ENCODE measurements at regions not wholly inside any gene's neighbourhood (a gene's known extent, or its start where the extent isn't known, plus 50 kb on each side); places are given as distances from the start of the nearest gene placed in this dataset.

- Mint-ChIP-seq H3K36me3 (no peaks in the 10 kb centered on the region), H3K27me3 (peaks cover 4% of the 10 kb centered on the region), H3K4me1 (peaks cover 21% of the 10 kb centered on the region), H3K9me3 (no peaks in the 10 kb centered on the region), H3K27ac (no peak overlapping the region), H3K4me3 (no peak overlapping the region)
Measured at GRCh38 chr1:38526046-38526445, 333.5 kb downstream of the RRAGC start.

GRCh38 chr1:38525343-38526043 lies 334.1 kb downstream of the RRAGC start:
- Mint-ChIP-seq H3K4me3 (no peak overlapping the region), H3K27me3 (peaks cover 4% of the 10 kb centered on the region), H3K36me3 (no peaks in the 10 kb centered on the region), H3K9me3 (no peaks in the 10 kb centered on the region), H3K27ac (no peak overlapping the region), H3K4me1 (peaks cover 21% of the 10 kb centered on the region)

GRCh38 chr1:38524025-38524641 lies 335.4 kb downstream of the RRAGC start:
- no peaks in the 10 kb centered on the region for H3K9me3 Mint-ChIP-seq
- H3K4me1 Mint-ChIP-seq, result peaks cover 21% of the 10 kb centered on the region
- H3K4me3 Mint-ChIP-seq, result no peak overlapping the region
- H3K27me3 Mint-ChIP-seq, result peaks cover 4% of the 10 kb centered on the region
- no peaks in the 10 kb centered on the region for H3K36me3 Mint-ChIP-seq
- H3K27ac Mint-ChIP-seq, result peak overlapping the region; percentile 38

DNA sequence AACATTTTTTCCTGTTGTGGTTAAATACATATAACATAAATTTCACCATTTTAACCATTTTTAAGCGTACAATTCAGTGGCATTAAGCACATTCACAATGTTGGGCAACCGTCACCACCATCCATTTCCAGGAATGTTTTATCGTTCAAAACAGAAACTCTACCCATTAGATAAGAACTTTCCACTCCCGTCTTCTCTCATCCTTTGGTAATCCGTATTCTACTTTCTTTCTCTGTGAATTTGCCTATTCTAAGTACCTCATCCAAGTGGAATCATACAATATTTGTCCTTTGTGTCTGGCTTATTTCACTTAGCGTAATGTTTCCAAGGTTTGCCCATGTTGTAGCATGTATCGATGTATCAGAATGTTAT lies 336.0 kb downstream of the RRAGC start:
- H3K36me3 Mint-ChIP-seq, result no peaks in the 10 kb centered on the region
- no peak overlapping the region for H3K4me3 Mint-ChIP-seq
- no peaks in the 10 kb centered on the region for H3K9me3 Mint-ChIP-seq
- peaks cover 4% of the 10 kb centered on the region for H3K27me3 Mint-ChIP-seq
- H3K27ac Mint-ChIP-seq, result no peak overlapping the region
- H3K4me1 Mint-ChIP-seq, result peaks cover 19% of the 10 kb centered on the region

GRCh38 chr1:38522915-38523567 lies 336.5 kb downstream of the RRAGC start:
- Mint-ChIP-seq H3K4me1 (peaks cover 16% of the 10 kb centered on the region), H3K36me3 (no peaks in the 10 kb centered on the region), H3K27me3 (peaks cover 4% of the 10 kb centered on the region), H3K27ac (no peak overlapping the region), H3K9me3 (no peaks in the 10 kb centered on the region), H3K4me3 (no peak overlapping the region)

- no peak overlapping the region for H3K27ac Mint-ChIP-seq
- H3K4me1 Mint-ChIP-seq, result no peaks in the 10 kb centered on the region
- no peak overlapping the region for H3K4me3 Mint-ChIP-seq
- H3K36me3 Mint-ChIP-seq, result no peaks in the 10 kb centered on the region
- no peaks in the 10 kb centered on the region for H3K27me3 Mint-ChIP-seq
- H3K9me3 Mint-ChIP-seq, result no peaks in the 10 kb centered on the region
Measured at GRCh38 chr1:38516560-38516959, 343.0 kb downstream of the RRAGC start.

GRCh38 chr1:38512789-38513188 lies 346.8 kb downstream of the RRAGC start:
- H3K4me1 Mint-ChIP-seq, result no peaks in the 10 kb centered on the region
- H3K27me3 Mint-ChIP-seq, result peaks cover 10% of the 10 kb centered on the region
- H3K4me3 Mint-ChIP-seq, result no peak overlapping the region

GRCh38 chr1:38512024-38512767 lies 347.4 kb downstream of the RRAGC start:
- Mint-ChIP-seq H3K27ac (no peak overlapping the region), H3K4me1 (no peaks in the 10 kb centered on the region), H3K9me3 (no peaks in the 10 kb centered on the region), H3K27me3 (peaks cover 10% of the 10 kb centered on the region), H3K4me3 (no peak overlapping the region), H3K36me3 (no peaks in the 10 kb centered on the region)

More at GRCh38 chr1:38512789-38513188, 346.8 kb downstream of the RRAGC start:
- no peak overlapping the region for H3K27ac Mint-ChIP-seq
- H3K9me3 Mint-ChIP-seq, result no peaks in the 10 kb centered on the region
- no peaks in the 10 kb centered on the region for H3K36me3 Mint-ChIP-seq

GRCh38 chr1:38508232-38508631 lies 351.3 kb downstream of the RRAGC start:
- H3K27me3 Mint-ChIP-seq, result peaks cover 13% of the 10 kb centered on the region
- H3K36me3 Mint-ChIP-seq, result no peaks in the 10 kb centered on the region
- H3K4me1 Mint-ChIP-seq, result no peaks in the 10 kb centered on the region
- no peak overlapping the region for H3K4me3 Mint-ChIP-seq
- peak overlapping the region; percentile 18 for H3K27ac Mint-ChIP-seq
- H3K9me3 Mint-ChIP-seq, result no peaks in the 10 kb centered on the region

- Mint-ChIP-seq H3K4me1 (no peaks in the 10 kb centered on the region), H3K36me3 (no peaks in the 10 kb centered on the region), H3K27me3 (peaks cover 13% of the 10 kb centered on the region), H3K4me3 (no peak overlapping the region), H3K9me3 (no peaks in the 10 kb centered on the region), H3K27ac (no peak overlapping the region)
Measured at GRCh38 chr1:38507563-38507962, 352.0 kb downstream of the RRAGC start.

- Mint-ChIP-seq H3K36me3 (no peaks in the 10 kb centered on the region), H3K27ac (no peak overlapping the region), H3K4me1 (no peaks in the 10 kb centered on the region), H3K27me3 (peaks cover 13% of the 10 kb centered on the region), H3K9me3 (no peaks in the 10 kb centered on the region), H3K4me3 (no peak overlapping the region)
Measured at GRCh38 chr1:38505944-38506343, 353.6 kb downstream of the RRAGC start.

DNA sequence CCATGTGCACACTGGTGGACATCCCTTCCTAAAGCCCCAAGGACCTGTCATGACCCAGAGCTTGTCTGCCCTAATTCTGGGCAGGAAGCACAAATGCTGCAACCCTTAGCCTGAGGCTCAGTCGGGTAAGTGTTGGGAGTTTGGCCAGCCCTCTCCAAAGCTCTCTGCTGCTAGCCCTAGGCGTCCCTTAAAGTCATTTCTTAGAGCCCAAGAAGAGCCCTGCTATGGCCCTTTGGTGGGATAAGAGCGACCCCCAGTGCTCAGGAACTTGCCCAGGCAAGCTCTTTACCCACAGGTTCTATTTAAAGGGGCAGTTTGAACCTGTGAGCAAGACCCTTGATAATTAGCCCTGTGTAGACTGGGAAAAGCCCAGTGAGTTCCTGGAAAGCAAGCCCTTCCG lies 356.8 kb downstream of the RRAGC start:
- peaks cover 6% of the 10 kb centered on the region for H3K4me1 Mint-ChIP-seq
- H3K36me3 Mint-ChIP-seq, result no peaks in the 10 kb centered on the region
- H3K27me3 Mint-ChIP-seq, result peaks cover 5% of the 10 kb centered on the region
- no peaks in the 10 kb centered on the region for H3K9me3 Mint-ChIP-seq
- no peak overlapping the region for H3K27ac Mint-ChIP-seq
- no peak overlapping the region for H3K4me3 Mint-ChIP-seq

DNA sequence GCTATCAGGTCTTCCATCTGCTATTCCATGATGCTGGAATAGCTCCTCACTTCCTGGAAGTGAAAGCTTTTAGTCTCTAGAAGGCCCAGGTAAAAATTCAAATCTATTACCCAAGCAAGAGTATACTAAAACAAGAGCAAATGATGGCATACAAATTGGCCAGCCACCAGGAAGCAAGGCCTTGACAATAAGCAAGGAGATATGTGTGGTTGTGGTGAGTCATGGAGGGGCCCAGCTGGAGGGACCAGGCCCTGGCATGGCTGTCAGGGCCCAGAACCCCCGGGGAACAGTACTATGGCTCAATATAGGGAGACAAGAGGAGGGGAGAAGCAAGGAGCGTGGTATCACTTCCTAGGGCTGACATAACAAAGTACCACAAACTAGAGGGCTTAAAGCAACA lies 358.7 kb downstream of the RRAGC start:
- no peak overlapping the region for H3K27ac Mint-ChIP-seq
- H3K4me1 Mint-ChIP-seq, result peaks cover 6% of the 10 kb centered on the region
- no peaks in the 10 kb centered on the region for H3K36me3 Mint-ChIP-seq
- no peaks in the 10 kb centered on the region for H3K9me3 Mint-ChIP-seq
- H3K27me3 Mint-ChIP-seq, result peaks cover 2% of the 10 kb centered on the region
- no peak overlapping the region for H3K4me3 Mint-ChIP-seq

GRCh38 chr1:38500352-38500751 lies 359.2 kb downstream of the RRAGC start:
- no peak overlapping the region for H3K27ac Mint-ChIP-seq
- H3K4me1 Mint-ChIP-seq, result peaks cover 6% of the 10 kb centered on the region
- no peaks in the 10 kb centered on the region for H3K36me3 Mint-ChIP-seq
- no peaks in the 10 kb centered on the region for H3K9me3 Mint-ChIP-seq
- H3K4me3 Mint-ChIP-seq, result no peak overlapping the region
- peaks cover 2% of the 10 kb centered on the region for H3K27me3 Mint-ChIP-seq

DNA sequence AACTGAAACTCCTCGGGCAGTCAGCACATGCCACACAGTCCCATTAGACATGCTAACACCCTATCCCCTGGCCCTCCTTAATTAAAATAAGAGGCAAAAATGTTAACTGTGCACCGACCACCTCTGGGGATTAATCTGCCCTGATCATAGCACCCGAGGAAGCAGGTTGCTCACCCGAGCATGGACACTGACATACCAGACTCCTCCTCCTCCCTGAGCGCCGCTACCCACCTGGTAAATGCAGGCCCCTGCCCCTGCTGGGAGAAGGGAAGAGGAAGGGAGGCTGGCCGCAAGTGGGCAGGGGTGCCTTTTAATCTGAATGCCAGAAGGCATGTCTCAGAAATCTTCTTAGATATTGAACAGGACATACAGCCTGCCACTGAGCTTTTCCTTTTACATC lies 360.9 kb downstream of the RRAGC start:
- H3K27ac Mint-ChIP-seq, result no peak overlapping the region

More for the DNA sequence above, 360.9 kb downstream of the RRAGC start:
- H3K27me3 Mint-ChIP-seq, result peaks cover 2% of the 10 kb centered on the region
- H3K9me3 Mint-ChIP-seq, result no peaks in the 10 kb centered on the region
- no peak overlapping the region for H3K4me3 Mint-ChIP-seq
- peaks cover 6% of the 10 kb centered on the region for H3K4me1 Mint-ChIP-seq
- H3K36me3 Mint-ChIP-seq, result no peaks in the 10 kb centered on the region

Measured in activated naive CD4-positive, alpha-beta T cell treated with anti-CD3 and anti-CD28 coated beads, Interleukin-2, amount 50 U/mL, for 24 hours (primary cell).